ENCODE measurements at regions not wholly inside any gene's neighbourhood (a gene's known extent, or its start where the extent isn't known, plus 50 kb on each side); places are given as distances from the start of the nearest gene placed in this dataset.

DNA sequence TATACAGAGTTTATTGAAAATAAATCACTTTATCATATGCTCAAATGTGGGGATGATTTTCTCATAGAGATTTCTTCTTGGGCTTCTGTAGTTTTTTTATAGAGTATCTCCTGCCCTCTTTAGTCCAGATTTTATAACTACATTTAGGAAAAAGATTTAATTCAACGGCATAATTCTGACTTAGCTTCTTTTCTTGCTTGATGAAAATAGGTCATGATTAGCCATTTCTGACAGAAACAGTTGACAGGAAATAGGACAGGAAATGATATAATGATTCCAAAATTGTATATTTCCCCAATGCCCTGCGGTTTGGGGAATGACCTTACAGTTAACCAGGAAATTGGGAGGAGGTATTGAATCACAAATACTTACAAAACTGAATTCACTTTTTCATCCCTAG is 1531.9 kb upstream of the ACVR2A start:
- ATAC-seq (ENCODE audit: low read depth) (peak; percentile 40; the same call in 1 of the 3 replicates), DNase-seq (ENCODE audit: low spot score) (no peak)
- Histone ChIP-seq H3K4me1 (ENCODE audit: insufficient read depth, poor library complexity, severe bottlenecking) (peaks cover 11% of the 10 kb centered on the region), H3K9me3 (ENCODE audit: severe bottlenecking) (no peaks in the 10 kb centered on the region), H3K27ac (ENCODE audit: poor library complexity, severe bottlenecking) (no peak overlapping the region), H3K36me3 (ENCODE audit: low read depth) (no peaks in the 10 kb centered on the region), H3K4me3 (ENCODE audit: severe bottlenecking) (no peak overlapping the region), H3K27me3 (ENCODE audit: insufficient read depth, poor library complexity, severe bottlenecking) (no peaks in the 10 kb centered on the region)
- TF ChIP-seq, protein P1, sequence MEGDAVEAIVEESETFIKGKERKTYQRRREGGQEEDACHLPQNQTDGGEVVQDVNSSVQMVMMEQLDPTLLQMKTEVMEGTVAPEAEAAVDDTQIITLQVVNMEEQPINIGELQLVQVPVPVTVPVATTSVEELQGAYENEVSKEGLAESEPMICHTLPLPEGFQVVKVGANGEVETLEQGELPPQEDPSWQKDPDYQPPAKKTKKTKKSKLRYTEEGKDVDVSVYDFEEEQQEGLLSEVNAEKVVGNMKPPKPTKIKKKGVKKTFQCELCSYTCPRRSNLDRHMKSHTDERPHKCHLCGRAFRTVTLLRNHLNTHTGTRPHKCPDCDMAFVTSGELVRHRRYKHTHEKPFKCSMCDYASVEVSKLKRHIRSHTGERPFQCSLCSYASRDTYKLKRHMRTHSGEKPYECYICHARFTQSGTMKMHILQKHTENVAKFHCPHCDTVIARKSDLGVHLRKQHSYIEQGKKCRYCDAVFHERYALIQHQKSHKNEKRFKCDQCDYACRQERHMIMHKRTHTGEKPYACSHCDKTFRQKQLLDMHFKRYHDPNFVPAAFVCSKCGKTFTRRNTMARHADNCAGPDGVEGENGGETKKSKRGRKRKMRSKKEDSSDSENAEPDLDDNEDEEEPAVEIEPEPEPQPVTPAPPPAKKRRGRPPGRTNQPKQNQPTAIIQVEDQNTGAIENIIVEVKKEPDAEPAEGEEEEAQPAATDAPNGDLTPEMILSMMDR (IDR thresholded peaks at IDR 0.05; ENCODE audit: poor library complexity, severe bottlenecking) = peak; percentile 52

DNA sequence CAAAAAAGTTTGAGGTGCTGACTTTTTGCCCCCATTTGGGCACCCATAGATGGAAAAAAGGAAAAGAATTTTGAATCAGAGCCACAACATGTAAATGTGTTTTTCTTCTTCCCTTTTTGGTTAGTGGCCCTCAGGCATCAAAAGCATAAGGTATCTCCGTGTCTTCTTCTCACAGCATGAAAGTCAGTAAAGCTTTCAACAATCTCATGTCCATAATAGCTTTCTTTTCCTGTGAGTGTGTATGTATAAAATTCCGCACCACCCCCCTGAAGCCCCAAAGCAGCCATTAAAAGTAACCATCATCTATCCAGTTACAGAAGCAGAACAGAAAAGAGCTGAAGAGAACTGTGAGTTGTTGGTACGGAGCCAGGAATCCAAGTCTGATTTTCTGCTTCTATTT is 1539.7 kb upstream of the ACVR2A start:
- no peaks in the 10 kb centered on the region for H3K27me3 ChIP-seq (ENCODE audit: insufficient read depth, poor library complexity, severe bottlenecking)
- H3K4me1 ChIP-seq (ENCODE audit: insufficient read depth, poor library complexity, severe bottlenecking) = no peaks in the 10 kb centered on the region
- no peak for ATAC-seq (ENCODE audit: low read depth)
- H3K4me3 ChIP-seq (ENCODE audit: severe bottlenecking) = no peak overlapping the region
- TF ChIP-seq, protein P1 (IDR thresholded peaks at IDR 0.05; ENCODE audit: poor library complexity, severe bottlenecking) = no peak
- no peaks in the 10 kb centered on the region for H3K36me3 ChIP-seq (ENCODE audit: low read depth)
- no peak for DNase-seq (ENCODE audit: low spot score)
- no peak overlapping the region for H3K27ac ChIP-seq (ENCODE audit: poor library complexity, severe bottlenecking)
- H3K9me3 ChIP-seq (ENCODE audit: severe bottlenecking) = no peaks in the 10 kb centered on the region

DNA sequence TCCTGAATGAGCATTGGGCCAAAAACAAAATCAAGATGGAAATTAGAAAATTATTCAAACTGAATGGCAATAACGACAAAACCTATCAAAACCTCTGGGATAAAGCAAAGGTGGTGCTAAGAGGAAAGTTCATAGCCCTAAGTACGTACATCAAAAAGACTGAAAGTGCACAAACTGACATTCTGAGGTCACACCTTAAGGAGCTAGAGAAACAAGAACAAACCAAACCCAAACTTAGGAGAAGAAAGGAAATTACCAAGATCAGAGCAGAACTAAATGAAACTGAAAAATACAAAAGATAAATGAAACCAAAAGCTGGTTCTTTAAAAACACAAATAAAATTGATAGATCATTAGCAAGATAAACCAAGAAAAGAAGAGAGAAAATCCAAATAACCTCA is 1543.5 kb upstream of the ACVR2A start:
- ATAC-seq (ENCODE audit: low read depth) = no peak
- TF ChIP-seq, protein P1 (IDR thresholded peaks at IDR 0.05; ENCODE audit: poor library complexity, severe bottlenecking) = no peak
- no peaks in the 10 kb centered on the region for H3K36me3 ChIP-seq (ENCODE audit: low read depth)
- no peak for DNase-seq (ENCODE audit: low spot score)
- no peaks in the 10 kb centered on the region for H3K9me3 ChIP-seq (ENCODE audit: severe bottlenecking)
- H3K27ac ChIP-seq (ENCODE audit: poor library complexity, severe bottlenecking) = no peak overlapping the region
- no peaks in the 10 kb centered on the region for H3K27me3 ChIP-seq (ENCODE audit: insufficient read depth, poor library complexity, severe bottlenecking)
- H3K4me3 ChIP-seq (ENCODE audit: severe bottlenecking) = no peak overlapping the region
- no peaks in the 10 kb centered on the region for H3K4me1 ChIP-seq (ENCODE audit: insufficient read depth, poor library complexity, severe bottlenecking)

DNA sequence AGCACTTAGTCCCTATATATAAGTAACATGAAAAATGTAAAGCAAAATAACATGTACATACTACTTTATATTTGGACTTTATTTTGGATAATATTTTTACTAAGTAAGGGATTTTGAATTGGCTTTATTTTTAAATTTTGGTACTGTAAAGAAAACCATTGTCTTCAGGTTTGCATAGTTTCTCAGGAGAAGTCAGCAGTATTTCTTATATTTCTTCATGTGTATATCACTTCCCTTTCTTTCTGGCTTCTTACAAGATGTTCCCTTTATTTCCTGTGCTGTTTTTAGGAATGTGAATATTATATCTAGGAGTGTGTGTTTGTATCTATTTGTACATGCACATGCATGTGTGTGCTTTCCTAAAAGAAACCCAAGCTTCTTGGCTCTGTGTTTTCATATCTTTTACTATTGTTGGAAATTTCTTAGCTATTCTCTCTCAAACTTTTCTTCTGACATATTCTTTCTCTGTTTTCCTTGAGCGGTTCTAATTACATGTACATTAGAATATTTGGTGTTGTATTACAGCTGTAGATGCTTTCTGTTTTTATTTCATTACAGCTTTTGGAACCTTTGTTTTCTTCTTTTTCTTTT is 1549.7 kb upstream of the ACVR2A start:
- TF ChIP-seq, protein P1 (IDR thresholded peaks at IDR 0.05; ENCODE audit: poor library complexity, severe bottlenecking) = no peak
- no peaks in the 10 kb centered on the region for H3K4me1 ChIP-seq (ENCODE audit: insufficient read depth, poor library complexity, severe bottlenecking)
- no peaks in the 10 kb centered on the region for H3K27me3 ChIP-seq (ENCODE audit: insufficient read depth, poor library complexity, severe bottlenecking)
- DNase-seq (ENCODE audit: low spot score) (no peak), ATAC-seq (ENCODE audit: low read depth) (no peak)
- H3K9me3 ChIP-seq (ENCODE audit: severe bottlenecking) = peaks cover 5% of the 10 kb centered on the region
- H3K4me3 ChIP-seq (ENCODE audit: severe bottlenecking) = no peak overlapping the region
- no peaks in the 10 kb centered on the region for H3K36me3 ChIP-seq (ENCODE audit: low read depth)
- H3K27ac ChIP-seq (ENCODE audit: poor library complexity, severe bottlenecking) = no peak overlapping the region

DNA sequence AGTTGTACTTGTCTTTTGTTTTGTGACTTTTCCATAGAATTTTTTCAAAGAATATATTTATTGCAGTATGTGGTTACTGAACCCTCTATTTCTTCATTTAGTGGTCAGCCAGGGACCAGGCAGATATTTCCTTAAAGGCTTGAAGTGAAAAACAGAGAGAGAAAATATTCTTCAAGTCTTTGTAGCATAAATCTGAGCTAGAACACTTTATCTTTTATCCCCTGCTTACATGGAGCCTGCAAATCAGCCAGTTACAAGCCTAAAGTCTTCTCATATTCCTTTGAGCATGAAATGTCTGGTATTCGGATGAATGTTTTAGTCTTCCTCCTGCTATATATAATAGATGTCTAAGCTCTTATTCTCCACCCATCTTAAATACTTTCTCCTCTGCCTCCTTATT is 1557.5 kb upstream of the ACVR2A start:
- H3K27ac ChIP-seq (ENCODE audit: poor library complexity, severe bottlenecking) = no peak overlapping the region
- TF ChIP-seq, protein P1 (IDR thresholded peaks at IDR 0.05; ENCODE audit: poor library complexity, severe bottlenecking) = no peak
- no peaks in the 10 kb centered on the region for H3K36me3 ChIP-seq (ENCODE audit: low read depth)
- H3K9me3 ChIP-seq (ENCODE audit: severe bottlenecking) = no peaks in the 10 kb centered on the region
- no peak overlapping the region for H3K4me3 ChIP-seq (ENCODE audit: severe bottlenecking)
- no peaks in the 10 kb centered on the region for H3K4me1 ChIP-seq (ENCODE audit: insufficient read depth, poor library complexity, severe bottlenecking)
- DNase-seq (ENCODE audit: low spot score) (no peak), ATAC-seq (ENCODE audit: low read depth) (no peak)
- H3K27me3 ChIP-seq (ENCODE audit: insufficient read depth, poor library complexity, severe bottlenecking) = no peaks in the 10 kb centered on the region

Measured in RWPE2 (cell line).